Ecto neural progenitor cell (in vitro differentiated cells): ENCODE measurements at regions not wholly inside any gene's neighbourhood (a gene's known extent, or its start where the extent isn't known, plus 50 kb on each side); places are given as distances from the start of the nearest gene placed in this dataset.
"Not testable (repeated sequence)": the region's sequence is repeated elsewhere in the genome, so short reads cannot be mapped to it uniquely, and the experiment has no call there.

Experiments
- DNase-seq: peaks from one replicate; pipeline ENCODE4 v3.0.0-alpha.2; 2018; ENCODE audit warnings: low spot score

- not testable (repeated sequence) for DNase-seq
These were observed 380.0 kb downstream of the ANAPC1 start for GRCh38 chr2:111503844-111504570.

GRCh38 chr2:111504571-111504942 is 379.4 kb downstream of the ANAPC1 start:
- not testable (repeated sequence) for DNase-seq

DNA sequence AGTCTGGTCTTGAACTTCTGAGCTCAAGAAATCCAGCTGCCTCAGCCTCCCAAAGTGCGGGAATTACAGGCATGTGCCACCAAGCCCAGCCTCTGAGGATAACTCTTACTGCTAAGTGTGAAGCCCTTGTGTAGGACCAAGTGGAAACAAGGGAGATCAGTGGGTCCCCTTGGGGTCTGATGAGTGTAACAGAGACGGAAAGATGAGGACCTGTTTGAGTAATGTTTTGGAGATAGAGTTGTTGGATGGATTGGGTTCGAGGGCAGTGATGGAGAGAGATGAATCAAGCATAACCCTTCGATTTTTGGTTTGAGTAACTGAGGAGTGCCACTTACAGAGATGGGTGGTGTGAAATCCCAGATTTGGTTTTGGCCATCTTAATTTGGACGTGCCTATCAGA is 378.7 kb downstream of the ANAPC1 start:
- not testable (repeated sequence) for DNase-seq

DNA sequence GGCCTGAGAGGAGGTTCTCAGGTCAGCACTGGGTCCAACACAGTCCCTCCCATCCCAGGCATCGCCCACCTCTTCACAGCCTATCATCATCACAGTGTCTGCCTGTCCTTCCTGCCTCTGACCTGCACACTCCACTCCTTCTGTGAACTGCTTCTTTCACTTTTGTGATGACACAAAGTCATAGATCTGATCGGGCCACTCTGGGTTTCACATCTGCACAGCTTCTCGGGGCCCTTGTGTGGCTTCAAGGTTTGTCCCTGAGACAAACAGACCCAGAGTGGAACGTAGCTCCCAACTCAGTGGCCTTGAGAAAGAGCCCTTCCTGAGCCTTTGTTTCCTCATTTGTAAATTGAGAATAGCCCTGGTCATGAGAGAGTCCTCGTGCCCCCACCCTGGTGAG is 377.1 kb downstream of the ANAPC1 start:
- DNase-seq: not testable (repeated sequence)

- DNase-seq: not testable (repeated sequence)
These were observed 374.6 kb downstream of the ANAPC1 start for GRCh38 chr2:111509225-111509869.

DNA sequence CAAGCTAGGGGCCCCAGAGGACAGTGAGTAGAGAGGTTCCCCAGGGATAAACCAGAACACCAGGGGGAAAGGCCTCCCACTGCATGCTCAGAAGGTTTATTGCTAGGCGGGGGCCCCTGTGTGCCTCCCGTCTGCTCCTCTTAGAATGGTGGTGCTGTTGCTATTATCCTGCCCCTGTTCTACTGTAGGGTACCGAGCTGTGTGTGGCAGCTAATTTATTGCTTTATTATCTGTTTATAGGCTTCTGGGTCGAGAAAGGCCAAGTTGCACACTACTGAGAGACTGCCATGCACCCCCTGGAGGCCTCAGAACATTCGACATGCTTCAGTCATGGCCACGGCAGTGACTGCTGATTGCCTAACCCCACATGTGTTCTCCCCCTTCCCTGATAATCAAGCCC is 373.6 kb downstream of the ANAPC1 start:
- DNase-seq: not testable (repeated sequence)

DNA sequence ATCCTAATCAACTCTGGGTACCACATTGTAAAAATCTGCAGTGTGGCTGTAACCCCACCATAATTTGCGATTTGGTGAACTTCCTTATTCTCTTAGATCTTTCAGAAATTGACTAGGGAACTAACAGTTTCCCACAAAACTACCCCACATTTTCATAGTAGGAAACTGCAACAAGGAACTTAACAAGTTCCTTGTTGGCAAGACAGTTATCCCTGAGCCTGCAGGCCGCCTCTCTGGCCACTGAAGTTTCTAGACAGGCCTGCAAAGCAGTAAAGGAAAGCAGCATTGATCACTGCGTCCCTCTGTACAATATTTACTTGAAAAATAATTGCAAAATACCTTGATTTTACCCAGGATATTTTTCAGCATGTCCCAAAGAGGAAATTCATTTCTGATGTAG is 372.9 kb downstream of the ANAPC1 start:
- not testable (repeated sequence) for DNase-seq

DNA sequence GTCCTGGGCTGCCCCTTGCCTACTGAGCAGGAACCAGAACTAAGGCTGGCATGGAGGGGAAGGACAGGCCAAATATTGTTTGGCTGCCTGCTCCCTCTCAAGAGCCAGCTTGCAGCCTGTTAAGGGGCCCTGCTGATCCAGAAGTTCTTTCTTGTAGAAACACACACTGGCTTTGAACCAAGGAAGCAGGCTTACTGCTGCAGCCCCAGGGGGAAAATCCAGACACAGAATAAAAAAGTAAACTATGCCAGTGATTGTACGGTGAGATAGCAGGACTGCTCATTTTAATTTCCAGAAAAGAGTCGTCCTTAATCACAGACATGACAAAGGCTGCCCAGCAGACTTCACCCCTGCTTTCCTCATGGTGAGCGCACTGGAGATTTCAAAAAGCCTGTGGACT is 371.6 kb downstream of the ANAPC1 start:
- not testable (repeated sequence) for DNase-seq

DNA sequence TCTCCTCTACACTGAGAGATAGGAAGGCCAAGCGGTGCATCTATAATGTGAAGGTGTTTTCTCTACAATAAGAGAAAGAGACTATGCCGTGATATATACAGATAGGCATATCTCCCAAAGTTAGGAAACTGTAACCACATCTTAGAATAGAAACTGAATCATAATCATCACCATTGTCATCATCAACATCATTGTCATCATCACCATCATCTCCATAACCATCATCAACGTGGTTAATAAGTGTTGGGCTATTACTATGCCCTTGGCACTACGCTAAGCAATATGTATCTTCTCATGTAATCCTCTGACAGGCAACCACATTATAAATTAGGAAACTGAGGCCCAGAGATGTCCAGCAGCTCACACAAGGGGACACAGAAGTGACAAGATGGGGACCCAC is 369.9 kb downstream of the ANAPC1 start:
- DNase-seq: not testable (repeated sequence)

DNA sequence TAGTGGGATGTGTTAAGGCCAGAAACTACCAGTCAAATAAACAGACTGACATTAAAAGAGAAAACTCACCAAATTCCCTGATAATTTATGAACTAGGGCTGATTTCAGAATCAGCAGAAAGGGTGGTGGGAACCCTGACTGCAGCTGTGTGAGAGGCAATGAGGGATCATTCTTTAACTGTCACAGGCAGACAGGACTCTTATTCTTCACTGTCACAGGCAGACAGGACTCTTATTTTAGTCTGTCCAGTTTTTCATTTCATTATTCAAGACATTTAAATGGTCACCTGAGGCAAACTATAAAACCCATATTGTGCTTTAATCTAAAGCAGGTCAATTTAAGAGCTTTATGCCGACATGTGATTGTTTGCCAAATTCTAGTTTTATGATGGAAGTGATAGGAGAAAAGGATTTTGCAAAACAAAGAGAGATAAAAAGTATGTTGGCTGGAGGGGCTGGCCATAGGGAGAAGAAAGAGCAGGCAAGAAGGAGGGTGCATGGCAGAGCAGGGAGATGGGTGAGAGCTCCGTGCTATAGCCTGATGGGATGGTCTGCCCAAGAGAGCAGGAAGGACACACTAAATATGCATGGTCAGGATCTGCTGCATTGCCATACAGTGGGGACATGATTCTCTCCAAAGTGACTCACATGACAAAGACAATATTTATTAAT is 366.8 kb downstream of the ANAPC1 start:
- not testable (repeated sequence) for DNase-seq

GRCh38 chr2:111517721-111518053 is 366.3 kb downstream of the ANAPC1 start:
- DNase-seq: not testable (repeated sequence)

DNA sequence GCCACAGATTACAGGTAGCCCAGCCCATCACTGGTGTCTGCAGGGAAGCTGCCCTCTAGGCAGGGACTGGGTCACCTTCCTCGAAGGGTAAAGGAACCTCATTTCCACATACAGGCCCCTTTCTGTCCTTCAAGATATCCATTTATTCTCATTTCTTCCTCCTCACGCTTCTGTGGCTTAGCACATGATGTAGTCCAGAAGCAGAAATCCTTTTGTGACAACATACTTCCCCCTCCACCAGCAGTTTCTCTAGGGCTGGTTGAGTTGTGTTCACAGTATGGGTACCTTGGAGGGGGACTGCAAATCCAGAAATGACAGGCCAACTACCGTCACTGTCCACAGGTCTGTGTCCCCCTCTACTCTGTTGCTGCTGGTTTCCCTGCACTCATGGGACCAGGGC is 364.9 kb downstream of the ANAPC1 start:
- DNase-seq: no peak

- no peak for DNase-seq
These were observed 361.7 kb downstream of the ANAPC1 start for GRCh38 chr2:111522231-111522768.

GRCh38 chr2:111523009-111523408 is 361.0 kb downstream of the ANAPC1 start:
- DNase-seq: no peak

DNA sequence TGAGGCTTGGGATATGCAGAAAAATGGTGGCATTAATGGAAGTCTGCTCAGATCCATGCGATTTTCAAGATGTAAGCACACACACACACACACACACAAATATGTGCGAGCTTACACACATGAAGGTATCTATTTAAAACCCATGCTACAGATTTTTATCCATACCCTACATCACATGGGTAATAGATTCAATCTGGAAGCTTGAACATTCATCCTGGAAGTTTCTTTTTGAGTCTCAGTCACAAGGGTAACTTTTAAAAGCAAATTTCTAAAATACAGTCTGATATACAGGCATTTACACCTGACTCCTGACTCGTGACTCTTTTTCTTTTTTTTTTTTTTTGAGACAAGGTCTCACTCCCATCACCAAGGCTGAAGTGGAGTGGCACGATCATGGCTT is 359.0 kb downstream of the ANAPC1 start:
- DNase-seq: not testable (repeated sequence)

GRCh38 chr2:111526041-111526639 is 357.9 kb downstream of the ANAPC1 start:
- not testable (repeated sequence) for DNase-seq

- DNase-seq: not testable (repeated sequence)
These were observed 356.1 kb downstream of the ANAPC1 start for GRCh38 chr2:111527707-111528400.

DNA sequence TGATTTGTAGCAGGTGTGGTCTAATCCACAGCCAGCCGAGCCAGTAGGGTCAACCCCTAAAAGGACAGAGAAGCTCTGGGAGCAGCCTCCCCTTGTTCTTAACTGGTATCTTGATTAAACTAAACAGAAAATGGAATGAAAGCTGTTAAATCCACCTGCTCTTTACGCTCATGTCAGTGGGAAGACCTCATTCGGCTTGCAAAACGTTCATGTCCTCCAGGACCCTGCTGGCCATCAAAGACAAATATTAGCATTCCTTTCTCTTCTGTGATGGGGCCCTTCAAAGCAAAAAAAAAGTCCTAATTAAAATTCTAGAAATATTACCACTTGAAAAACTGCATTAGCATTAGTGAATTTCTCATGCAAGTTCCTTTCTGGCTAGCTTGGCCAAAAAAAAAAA is 355.0 kb downstream of the ANAPC1 start:
- not testable (repeated sequence) for DNase-seq

DNA sequence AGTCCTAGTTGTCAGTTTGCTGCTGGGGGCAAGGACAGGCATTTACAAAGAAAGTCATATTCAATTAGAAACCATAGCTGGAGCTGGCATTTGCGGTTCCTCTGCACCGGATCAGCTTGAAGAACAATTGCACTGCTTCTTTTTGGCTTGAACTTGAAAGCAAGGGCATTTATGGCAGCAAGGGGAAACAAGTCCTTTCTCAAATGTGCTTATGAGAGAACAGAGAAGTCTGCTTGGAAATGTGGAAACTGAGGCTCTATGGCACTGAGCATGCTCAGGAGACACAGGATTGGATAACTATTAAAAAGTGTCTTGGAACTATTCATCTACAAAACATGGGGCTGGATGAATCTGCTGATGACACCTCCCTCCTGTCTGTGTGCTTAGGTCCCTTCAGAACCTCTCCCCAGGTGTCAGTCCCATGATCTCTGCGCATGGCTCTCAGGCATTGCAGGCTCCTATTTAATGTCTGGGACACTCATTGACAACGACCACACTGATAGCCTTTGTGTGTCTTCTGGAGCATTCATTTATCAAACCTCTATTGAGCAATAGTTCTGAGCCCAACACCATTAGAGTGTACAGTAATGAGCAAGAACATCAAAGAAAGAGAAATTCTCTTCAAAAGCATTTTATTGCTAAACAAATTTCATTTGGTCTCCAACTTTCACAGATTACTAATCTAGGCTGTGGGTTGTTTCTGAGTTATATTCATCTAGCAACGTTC is 353.6 kb downstream of the ANAPC1 start:
- DNase-seq: not testable (repeated sequence)

DNA sequence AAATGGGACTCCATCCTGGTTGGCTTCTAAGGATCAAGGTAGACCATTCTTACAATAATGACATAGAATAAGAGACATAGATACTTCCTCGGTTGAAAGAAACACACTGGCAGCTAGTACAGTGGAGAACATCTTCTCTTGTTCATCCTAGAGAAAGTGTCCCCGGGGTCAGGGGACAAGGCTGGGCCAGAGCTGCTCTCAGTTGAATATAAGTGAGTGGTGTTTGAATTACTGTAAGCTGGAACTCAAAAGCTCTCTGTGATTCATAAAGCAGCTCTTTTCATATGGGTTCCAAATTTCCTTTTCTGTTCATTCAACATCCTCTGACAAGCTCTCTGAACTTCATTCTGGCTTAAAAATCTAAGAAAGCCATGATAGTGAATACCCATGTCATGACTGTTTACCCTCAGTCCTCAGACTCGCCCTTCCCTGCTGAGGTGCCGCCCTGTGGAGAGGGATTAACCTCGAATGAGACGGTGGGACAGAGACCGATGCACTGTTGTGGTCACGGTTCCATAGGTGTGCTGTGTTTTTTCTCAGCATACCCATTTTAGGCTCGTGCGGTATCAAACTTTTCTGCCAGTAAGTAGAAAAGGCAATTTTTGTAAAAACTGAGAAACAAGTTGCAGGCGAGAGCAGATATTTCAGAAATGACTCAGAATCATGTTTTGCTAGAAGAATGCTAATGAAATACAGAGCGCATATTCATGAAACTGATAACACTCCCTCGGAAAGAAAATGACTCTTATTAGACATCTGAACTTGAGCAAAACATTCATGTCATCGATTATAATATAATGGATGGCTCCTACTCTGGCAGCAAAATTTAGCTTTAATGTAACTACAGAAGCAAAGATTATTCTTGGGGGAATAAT is 351.1 kb downstream of the ANAPC1 start:
- not testable (repeated sequence) for DNase-seq
